Esophagus muscularis mucosa (tissue), 4 donors: ENCODE measurements at regions not wholly inside any gene's neighbourhood (a gene's known extent, or its start where the extent isn't known, plus 50 kb on each side); places are given as distances from the start of the nearest gene placed in this dataset.

Experiments
- DNase-seq: peaks from one replicate; pipeline ENCODE4 v3.0.0-alpha.2; 2017; ENCODE audit errors: extremely low spot score
- H3K27ac ChIP-seq, 4 donors: fragments of 200-600 bp; sonication (generic); replicated peaks in 1 of 4; 1 replicate in 3 of 4; 2 replicates in 1 of 4; pipeline ENCODE4 v1.5.1; 2016 to 2019; ENCODE audit warnings: mild to moderate bottlenecking in 1 of 4
- H3K27me3 ChIP-seq, 4 donors: fragments of 200-600 bp; sonication (generic); one replicate each; pipeline versions ENCODE4 v1.5.1 to v1.6.0; 2016 to 2019
- H3K36me3 ChIP-seq, 4 donors: fragments of 200-600 bp; sonication (generic); one replicate each; pipeline ENCODE4 v1.5.1; 2016 to 2019
- H3K4me1 ChIP-seq, 4 donors: fragments of 200-600 bp; sonication (generic); one replicate each; pipeline ENCODE4 v1.5.1; 2016 to 2019
- H3K4me3 ChIP-seq, 4 donors: fragments of 200-600 bp; sonication (generic); 1 replicate in 2 of 4; 2 replicates in 2 of 4; pipeline ENCODE4 v1.5.1; 2016 to 2019; ENCODE audit warnings: mild to moderate bottlenecking in 4 of 4, moderate library complexity in 1 of 4
- H3K9me3 ChIP-seq, 4 donors: fragments of 200-600 bp; sonication (generic); 1 replicate in 3 of 4; 2 replicates in 1 of 4; pipeline ENCODE4 v1.5.1; 2016 to 2019
- EP300 ChIP-seq: sonication (generic); formaldehyde crosslinking; IDR thresholded peaks from one replicate; pipeline ENCODE4 v1.6.1; 2017; ENCODE audit warnings: antibody characterized with exemption
- POLR2A ChIP-seq: fragments of 450-650 bp; IDR thresholded peaks from one replicate; pipeline ENCODE4 v1.6.1; 2017; ENCODE audit warnings: antibody characterized with exemption, moderate library complexity, mild to moderate bottlenecking, low read depth
- POLR2AphosphoS5 ChIP-seq, 2 donors: sonication (generic); formaldehyde crosslinking; IDR thresholded peaks; one replicate each; pipeline ENCODE4 v1.6.1; 2017; ENCODE audit warnings: antibody characterized with exemption in 2 of 2
- WGBS: methylation state at CpG from one replicate; pipeline ENCODE4 v1.1.5; 2018; 5-methylcytosine and 5-hydroxymethylcytosine counted together
- intact Hi-C: fragments of 100-400 bp; cut with DNase I; formaldehyde crosslinking; loops from one replicate; pipeline ENCODE4 v1.15.1; 2023
- TF ChIP-seq, protein P1 (sequence below), 3 experiments: fragments of 200-600 bp in 2 of 3; fragments of 450-650 bp in 1 of 3; sonication (generic) in 2 of 3; IDR thresholded peaks; one replicate each; pipeline ENCODE4 v1.5.1; 2017 to 2019; ENCODE audit warnings: antibody characterized with exemption in 3 of 3, mild to moderate bottlenecking in 2 of 3, moderate library complexity in 1 of 3

DNA sequence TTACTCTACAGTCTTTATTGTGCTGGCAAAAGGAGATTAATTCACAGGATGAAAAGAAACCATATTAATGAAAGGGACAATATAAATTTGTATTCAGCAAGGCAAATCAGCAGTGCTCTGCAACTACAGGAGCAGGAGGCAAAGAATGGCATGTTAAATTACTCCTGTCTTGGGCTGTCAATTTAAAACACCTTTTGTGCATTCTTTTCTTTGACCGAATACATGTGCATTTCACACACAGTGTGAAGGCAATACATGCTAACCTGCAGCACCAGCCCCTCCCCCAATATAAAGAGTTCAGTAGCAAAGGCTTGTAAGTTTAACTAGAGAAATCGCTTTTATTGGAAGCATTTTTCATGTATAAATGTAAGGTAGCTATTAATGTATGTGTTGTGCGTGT, 275.2 kb upstream of the TOPAZ1 start:
- no peaks in the 10 kb centered on the region for H3K4me1 ChIP-seq
- TF ChIP-seq POLR2AphosphoS5 (IDR thresholded peaks at IDR 0.05) (no peak), EP300 (no peak), POLR2A (no peak)
- TF ChIP-seq, protein P1, sequence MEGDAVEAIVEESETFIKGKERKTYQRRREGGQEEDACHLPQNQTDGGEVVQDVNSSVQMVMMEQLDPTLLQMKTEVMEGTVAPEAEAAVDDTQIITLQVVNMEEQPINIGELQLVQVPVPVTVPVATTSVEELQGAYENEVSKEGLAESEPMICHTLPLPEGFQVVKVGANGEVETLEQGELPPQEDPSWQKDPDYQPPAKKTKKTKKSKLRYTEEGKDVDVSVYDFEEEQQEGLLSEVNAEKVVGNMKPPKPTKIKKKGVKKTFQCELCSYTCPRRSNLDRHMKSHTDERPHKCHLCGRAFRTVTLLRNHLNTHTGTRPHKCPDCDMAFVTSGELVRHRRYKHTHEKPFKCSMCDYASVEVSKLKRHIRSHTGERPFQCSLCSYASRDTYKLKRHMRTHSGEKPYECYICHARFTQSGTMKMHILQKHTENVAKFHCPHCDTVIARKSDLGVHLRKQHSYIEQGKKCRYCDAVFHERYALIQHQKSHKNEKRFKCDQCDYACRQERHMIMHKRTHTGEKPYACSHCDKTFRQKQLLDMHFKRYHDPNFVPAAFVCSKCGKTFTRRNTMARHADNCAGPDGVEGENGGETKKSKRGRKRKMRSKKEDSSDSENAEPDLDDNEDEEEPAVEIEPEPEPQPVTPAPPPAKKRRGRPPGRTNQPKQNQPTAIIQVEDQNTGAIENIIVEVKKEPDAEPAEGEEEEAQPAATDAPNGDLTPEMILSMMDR (IDR thresholded peaks at IDR 0.05), result no peak
- no peak for DNase-seq
- no peak overlapping the region for H3K4me3 ChIP-seq
- no peaks in the 10 kb centered on the region for H3K9me3 ChIP-seq
- intact Hi-C loops, result no loop called here
- WGBS, result 79% methylated on average over 3 of the region's 3 CpGs
- H3K27me3 ChIP-seq, result peaks cover 0 to 30% (median 0%) of the 10 kb centered on the region in 4 donors
- H3K27ac ChIP-seq, result no peak overlapping the region
- no peaks in the 10 kb centered on the region for H3K36me3 ChIP-seq

DNA sequence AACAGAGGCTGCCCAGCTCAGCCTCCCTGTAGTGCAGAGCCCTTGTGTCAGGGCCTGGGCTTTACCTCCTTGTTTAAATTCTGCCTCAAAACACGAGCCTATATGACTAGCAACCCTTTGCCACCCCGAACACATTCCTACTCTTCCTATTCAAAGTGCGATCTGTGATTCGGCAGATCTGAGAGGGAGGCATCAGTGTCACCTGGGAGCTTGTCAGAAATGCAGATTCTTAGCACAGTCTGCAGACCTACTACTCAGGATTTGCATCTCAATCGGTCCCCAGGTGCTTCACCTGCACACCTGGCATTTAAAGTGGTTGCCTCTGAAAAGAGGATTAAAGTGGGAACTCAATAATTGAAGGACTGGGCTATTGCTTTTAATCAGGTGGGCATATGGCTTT, 273.2 kb upstream of the TOPAZ1 start:
- H3K27me3 ChIP-seq, result peaks cover 0 to 19% (median 0%) of the 10 kb centered on the region in 4 donors
- DNase-seq, result peak; percentile 82
- H3K4me1 ChIP-seq, result no peaks in the 10 kb centered on the region
- no peak overlapping the region for H3K4me3 ChIP-seq
- H3K27ac ChIP-seq, result no peak overlapping the region
- 41% methylated on average over 5 of the region's 5 CpGs for WGBS
- intact Hi-C loops, result no loop called here
- no peaks in the 10 kb centered on the region for H3K36me3 ChIP-seq
- no peaks in the 10 kb centered on the region for H3K9me3 ChIP-seq
- TF ChIP-seq POLR2A, result no peak
- TF ChIP-seq, protein P1 (IDR thresholded peaks at IDR 0.05), result no peak
- no peak for TF ChIP-seq EP300
- TF ChIP-seq POLR2AphosphoS5 (IDR thresholded peaks at IDR 0.05), result no peak

DNA sequence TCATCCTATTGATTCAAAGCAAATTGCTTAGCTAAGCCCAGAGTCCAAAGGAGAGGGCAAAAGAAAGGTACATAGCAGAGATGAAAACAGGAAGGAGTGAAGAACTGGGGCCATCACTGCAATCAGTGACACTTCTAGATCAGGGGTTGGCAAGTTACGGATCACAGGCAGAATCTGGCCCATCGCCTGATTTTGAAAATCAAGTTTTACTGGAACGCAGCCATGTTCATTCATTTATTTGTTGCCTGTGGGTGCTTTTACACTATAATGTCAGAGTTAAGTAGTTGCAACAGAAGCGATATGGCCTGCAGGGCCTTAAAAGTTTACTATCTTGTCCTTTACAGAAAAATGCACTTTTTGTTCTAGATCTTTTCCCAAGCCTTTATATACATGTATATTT, 271.7 kb upstream of the TOPAZ1 start:
- Histone ChIP-seq H3K4me1 (no peaks in the 10 kb centered on the region), H3K36me3 (no peaks in the 10 kb centered on the region), H3K9me3 (no peaks in the 10 kb centered on the region), H3K27me3 (peaks cover 0 to 14% (median 0%) of the 10 kb centered on the region in 4 donors), H3K4me3 (no peak overlapping the region), H3K27ac (no peak overlapping the region)
- peak; percentile 55 for DNase-seq
- 77% methylated on average over 4 of the region's 4 CpGs for WGBS
- intact Hi-C loops, result no loop called here
- TF ChIP-seq, protein P1 (IDR thresholded peaks at IDR 0.05), result no peak
- TF ChIP-seq EP300 (no peak), POLR2A (no peak), POLR2AphosphoS5 (IDR thresholded peaks at IDR 0.05) (no peak)

DNA sequence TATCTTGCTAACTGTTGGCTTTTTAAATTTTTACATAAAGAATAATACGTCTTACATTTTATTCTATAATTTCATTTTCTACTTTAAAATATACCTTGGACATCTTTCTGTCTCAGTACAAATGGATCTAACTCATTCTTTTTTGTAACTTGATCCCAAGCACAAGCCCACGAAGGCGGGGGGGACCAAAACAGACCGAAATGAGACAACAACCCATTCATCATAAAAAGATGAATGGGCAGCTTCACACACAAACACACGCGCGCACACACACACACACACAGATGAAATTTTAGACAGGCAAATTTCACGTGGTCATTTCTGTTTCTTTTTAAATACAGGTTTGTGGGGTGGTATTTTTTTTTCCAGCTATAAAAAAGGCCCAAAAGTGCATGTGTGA, 271.3 kb upstream of the TOPAZ1 start:
- intact Hi-C loops, result no loop called here
- TF ChIP-seq EP300 (no peak), POLR2AphosphoS5 (IDR thresholded peaks at IDR 0.05) (no peak), POLR2A (no peak)
- TF ChIP-seq, protein P1 (IDR thresholded peaks at IDR 0.05), result no peak
- no peaks in the 10 kb centered on the region for H3K9me3 ChIP-seq
- H3K4me1 ChIP-seq, result no peaks in the 10 kb centered on the region
- H3K36me3 ChIP-seq, result no peaks in the 10 kb centered on the region
- no peak for DNase-seq
- H3K27ac ChIP-seq, result no peak overlapping the region
- 77% methylated on average over 8 of the region's 8 CpGs for WGBS
- peaks cover 0 to 10% (median 0%) of the 10 kb centered on the region in 4 donors for H3K27me3 ChIP-seq
- no peak overlapping the region for H3K4me3 ChIP-seq

DNA sequence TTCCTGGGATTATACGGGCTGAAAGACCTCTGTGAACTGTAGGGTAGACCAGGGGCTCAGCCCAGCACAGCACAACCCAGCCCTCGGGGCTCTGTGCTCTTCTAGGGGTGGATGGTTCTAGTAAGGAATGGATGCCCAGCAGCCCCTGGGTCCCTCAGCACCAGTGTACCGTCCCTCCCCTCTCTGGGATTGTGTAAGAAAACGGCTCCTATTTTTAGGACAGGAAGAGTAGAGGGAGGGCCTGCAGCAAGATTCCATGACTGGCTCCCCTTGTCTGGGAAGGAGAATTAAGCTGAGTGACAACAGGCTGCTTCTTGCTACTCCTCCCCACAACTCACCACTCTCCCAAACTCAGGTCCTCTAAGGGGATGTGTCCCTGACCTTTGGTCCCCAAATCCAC, 270.8 kb upstream of the TOPAZ1 start:
- Histone ChIP-seq H3K27ac (no peak overlapping the region), H3K4me1 (no peaks in the 10 kb centered on the region), H3K36me3 (no peaks in the 10 kb centered on the region), H3K4me3 (no peak overlapping the region), H3K9me3 (peaks cover 0 to 5% (median 2%) of the 10 kb centered on the region in 4 donors), H3K27me3 (peaks cover 0 to 8% (median 0%) of the 10 kb centered on the region in 4 donors)
- TF ChIP-seq EP300 (no peak), POLR2A (no peak), POLR2AphosphoS5 (IDR thresholded peaks at IDR 0.05) (no peak)
- TF ChIP-seq, protein P1 (IDR thresholded peaks at IDR 0.05), result no peak
- intact Hi-C loops, result no loop called here
- DNase-seq, result peak; percentile 74
- 49% methylated on average over 4 of the region's 4 CpGs for WGBS
